HCT116 (cell line): ENCODE measurements at regions not wholly inside any gene's neighbourhood (a gene's known extent, or its start where the extent isn't known, plus 50 kb on each side); places are given as distances from the start of the nearest gene placed in this dataset.
A peak's percentile ranks its signal among the peaks of the same experiment; 100 is the strongest.

ENCODE experiments used
- ATAC-seq: fragments of 200-7000 bp; cut with Tn5 transposase; 2 replicates; pipeline ENCODE4 v1.9.1; 2020; ENCODE audit warnings: mild to moderate bottlenecking, moderate library complexity
- BruUV-seq: library from RNA; stranded (reverse); fragments of 400-500 nt; replicated peaks from 2 replicates; lab custom pipeline; 2021; lab: Mats Ljungman, UMichigan
- CTCF ChIA-PET: fragments of 300-600 bp; sonication (Branson Sonifier 250); formaldehyde crosslinking; loops from one replicate; lab custom pipeline; 2021; ENCODE audit warnings: antibody characterized with exemption; lab: Charles Lee
- POLR2A ChIA-PET: fragments of 300-600, 350-600 bp; sonication (Branson Sonifier 250); formaldehyde crosslinking; loops from one replicate; lab custom pipeline; 2021; ENCODE audit warnings: antibody characterized with exemption; lab: Charles Lee
- RAD21 ChIA-PET, 2 experiments: fragments of 300-600 bp; sonication (Branson Sonifier 250); formaldehyde crosslinking; loops; one replicate each; lab custom pipeline; 2023; ENCODE audit warnings: low total read pairs in 2 of 2; ENCODE audit not compliant: uncharacterized antibody in 2 of 2, unreplicated experiment in 2 of 2, low non-redundant PET in 1 of 2; lab: Charles Lee
- DNase-seq: peaks from one replicate; pipeline ENCODE4 v3.0.0-alpha.2; 2010; ENCODE audit warnings: low read depth, low spot score
- H2AFZ ChIP-seq: fragments of 200-600 bp; shearing (Covaris generic), sonication (generic); 2 replicates; pipeline ENCODE4 v1.6.1; 2017; ENCODE audit warnings: low read depth, mixed run types, mixed read lengths, antibody characterized with exemption, low read length; ENCODE audit not compliant: poor library complexity, severe bottlenecking
- H3K27ac ChIP-seq: 2 replicates; pipeline ENCODE4 v1.5.1; 2012; ENCODE audit warnings: low read depth, low read length
- H3K27me3 ChIP-seq: fragments of 200-600 bp; sonication (generic); 2 replicates; pipeline ENCODE4 v1.6.1; 2016; ENCODE audit warnings: mixed run types, low read length, mixed read lengths; ENCODE audit not compliant: insufficient read depth
- H3K36me3 ChIP-seq, 2 experiments: fragments of 200-500 bp in 1 of 2; fragments of 200-600 bp in 1 of 2; sonication (Bioruptor generic) in 1 of 2; sonication (generic) in 1 of 2; 2 replicates each; pipeline versions ENCODE4 v1.5.1 to v1.6.1; 2014 to 2016; ENCODE audit warnings: low read length in 2 of 2, inconsistent platforms in 1 of 2, mixed read lengths in 1 of 2, mixed run types in 1 of 2; ENCODE audit not compliant: insufficient read depth in 2 of 2, control insufficient read depth in 1 of 2
- H3K4me1 ChIP-seq, 2 experiments: fragments of 200-600 bp in 1 of 2; sonication (generic) in 1 of 2; 2 replicates each; pipeline versions ENCODE4 v1.5.1 to v1.6.1; 2012 to 2017; ENCODE audit warnings: low read length in 2 of 2, inconsistent platforms in 1 of 2, mild to moderate bottlenecking in 1 of 2, mixed read lengths in 1 of 2, mixed run types in 1 of 2, moderate library complexity in 1 of 2; ENCODE audit not compliant: insufficient read depth in 2 of 2, control insufficient read depth in 1 of 2
- H3K4me2 ChIP-seq: fragments of 200-600 bp; sonication (generic); 2 replicates; pipeline ENCODE4 v1.6.1; 2017; ENCODE audit warnings: mixed run types, low read length, mixed read lengths
- H3K4me3 ChIP-seq, 2 experiments: fragments of 200-600 bp in 1 of 2; sonication (generic) in 1 of 2; replicated peaks in 1 of 2; 2 replicates each; pipeline ENCODE4 v1.5.1; 2011 to 2016; ENCODE audit warnings: low read length in 2 of 2, control low read depth in 1 of 2, low read depth in 1 of 2, mild to moderate bottlenecking in 1 of 2, mixed read lengths in 1 of 2, mixed run types in 1 of 2
- H3K79me2 ChIP-seq: fragments of 200-600 bp; sonication (generic); 2 replicates; pipeline ENCODE4 v1.6.1; 2017; ENCODE audit warnings: mild to moderate bottlenecking, mixed run types, low read length, moderate library complexity, mixed read lengths; ENCODE audit not compliant: insufficient read depth
- H3K9ac ChIP-seq: fragments of 200-600 bp; sonication (generic); 2 replicates; pipeline ENCODE4 v1.6.1; 2016; ENCODE audit warnings: low read length, mixed read lengths
- H3K9me2 ChIP-seq: fragments of 200-600 bp; sonication (generic), shearing (Covaris generic); 2 replicates; pipeline ENCODE4 v1.6.1; 2017; ENCODE audit warnings: mixed run types, mild to moderate bottlenecking, moderate library complexity; ENCODE audit not compliant: insufficient read depth
- H3K9me3 ChIP-seq, 2 experiments: fragments of 200-500 bp in 1 of 2; fragments of 200-600 bp in 1 of 2; sonication (Bioruptor generic) in 1 of 2; sonication (generic) in 1 of 2; 2 replicates each; pipeline ENCODE4 v1.6.1; 2014 to 2017; ENCODE audit warnings: low read length in 2 of 2, mixed read lengths in 2 of 2, inconsistent platforms in 1 of 2, low read depth in 1 of 2, mild to moderate bottlenecking in 1 of 2, mixed run types in 1 of 2, moderate library complexity in 1 of 2; ENCODE audit not compliant: control insufficient read depth in 1 of 2, insufficient read depth in 1 of 2
- H4K20me1 ChIP-seq: fragments of 200-600 bp; sonication (generic), shearing (Covaris generic); 2 replicates; pipeline ENCODE4 v1.6.1; 2017; ENCODE audit warnings: mixed run types, mild to moderate bottlenecking, moderate library complexity; ENCODE audit not compliant: insufficient read depth
- ATF3 ChIP-seq: IDR thresholded peaks from 2 replicates; pipeline ENCODE4 v1.6.1; 2012
- EGR1 ChIP-seq: IDR thresholded peaks from 2 replicates; pipeline ENCODE4 v1.6.1; 2012; ENCODE audit warnings: low read depth
- EZH2phosphoT487 ChIP-seq: fragments of 200-600 bp; IDR thresholded peaks from 2 replicates; pipeline ENCODE4 v1.6.1; 2018; ENCODE audit warnings: antibody characterized with exemption, borderline replicate concordance
- JUND ChIP-seq: IDR thresholded peaks from 2 replicates; pipeline ENCODE4 v1.6.1; 2012
- MAX ChIP-seq: IDR thresholded peaks from 2 replicates; pipeline ENCODE4 v1.6.1; 2012
- POLR2AphosphoS5 ChIP-seq: IDR thresholded peaks from 2 replicates; pipeline ENCODE4 v1.6.1; 2011; ENCODE audit warnings: mild to moderate bottlenecking, low read depth, low read length, moderate library complexity
- RAD21 ChIP-seq: IDR thresholded peaks from 2 replicates; pipeline ENCODE4 v1.6.1; 2012; ENCODE audit warnings: low read depth, mild to moderate bottlenecking
- SIN3A ChIP-seq: IDR thresholded peaks from 2 replicates; pipeline ENCODE4 v1.6.1; 2012; ENCODE audit warnings: low read depth
- SP1 ChIP-seq: IDR thresholded peaks from 2 replicates; pipeline ENCODE4 v1.6.1; 2012; ENCODE audit warnings: low read depth
- SRF ChIP-seq: IDR thresholded peaks from 2 replicates; pipeline ENCODE4 v1.6.1; 2012; ENCODE audit warnings: low read depth
- YY1 ChIP-seq: IDR thresholded peaks from 2 replicates; pipeline ENCODE4 v1.6.1; 2011; ENCODE audit warnings: low read length, low read depth, moderate library complexity, mild to moderate bottlenecking; ENCODE audit not compliant: insufficient replicate concordance; ENCODE audit errors: extremely low read depth
- ZFX ChIP-seq: fragments of 450-650 bp; IDR thresholded peaks from 2 replicates; pipeline ENCODE4 v1.6.1; 2017
- ZNF274 ChIP-seq: fragments of 200-500 bp; sonication (Bioruptor generic); IDR thresholded peaks from 2 replicates; pipeline ENCODE4 v1.6.1; 2014; ENCODE audit warnings: mild to moderate bottlenecking, low read depth, low read length, inconsistent platforms
- intact Hi-C: fragments of 100-400 bp; cut with micrococcal nuclease; formaldehyde crosslinking; loops from 2 replicates; pipeline ENCODE4 v1.10.0; 2022

GRCh38 chr10:121687095-121687813, 89.0 kb upstream of the FGFR2 start:
- no peaks in the 10 kb centered on the region for H4K20me1 ChIP-seq
- H3K27me3 ChIP-seq: peaks cover 46% of the 10 kb centered on the region
- H3K4me2 ChIP-seq: no peak overlapping the region
- intact Hi-C loops: no loop called here
- CTCF ChIA-PET: interaction anchor here (1.5 kb wide), 1 partner anchor 10 kb away, joined by 7 read pairs; no protein-coding TSS in a partner anchor
- H3K79me2 ChIP-seq: no peaks in the 10 kb centered on the region
- TF ChIP-seq EGR1: no peak
- TF ChIP-seq RAD21: no peak
- no peak for TF ChIP-seq ZFX
- no peak for TF ChIP-seq ATF3
- TF ChIP-seq EZH2phosphoT487: no peak
- TF ChIP-seq SP1: no peak
- TF ChIP-seq JUND: no peak
- TF ChIP-seq YY1: no peak
- POLR2A ChIA-PET: no interaction called here
- ATAC-seq: 0 out of 2 replicates have a peak, but pooled peaks have one; percentile 34
- no TSS peak for BruUV-seq
- no peaks in the 10 kb centered on the region for H3K36me3 ChIP-seq
- H3K9ac ChIP-seq: no peak overlapping the region
- RAD21 ChIA-PET: no interaction called here
- no peaks in the 10 kb centered on the region for H3K9me2 ChIP-seq
- H3K4me3 ChIP-seq: no peak overlapping the region
- H2AFZ ChIP-seq: no peak overlapping the region
- no peak for DNase-seq
- H3K27ac ChIP-seq: no peak overlapping the region
- no peaks in the 10 kb centered on the region for H3K9me3 ChIP-seq
- H3K4me1 ChIP-seq: no peaks in the 10 kb centered on the region

- H3K27ac ChIP-seq: no peak overlapping the region
- no peaks in the 10 kb centered on the region for H3K36me3 ChIP-seq
- H2AFZ ChIP-seq: no peak overlapping the region
- TF ChIP-seq RAD21 (no peak), ATF3 (no peak), SIN3A (no peak), SRF (no peak), YY1 (no peak), POLR2AphosphoS5 (no peak), MAX (no peak), EGR1 (no peak), ZNF274 (no peak)
- TF ChIP-seq, all 23 proteins: peak for 0
- Histone ChIP-seq H3K9me2 (no peaks in the 10 kb centered on the region), H3K79me2 (no peaks in the 10 kb centered on the region), H3K27me3 (peaks cover 28% of the 10 kb centered on the region), H3K9ac (no peak overlapping the region), H3K4me3 (no peak overlapping the region), H3K9me3 (no peaks in the 10 kb centered on the region), H3K4me1 (no peaks in the 10 kb centered on the region), H4K20me1 (no peaks in the 10 kb centered on the region), H3K4me2 (no peak overlapping the region)
- intact Hi-C loops: no loop called here
- DNase-seq (no peak), ATAC-seq (no peak)
- CTCF ChIA-PET: no interaction called here
- POLR2A ChIA-PET: no interaction called here
- BruUV-seq: no TSS peak
- RAD21 ChIA-PET: no interaction called here
Observed at GRCh38 chr10:121684276-121684675, 86.0 kb upstream of the FGFR2 start.
